DMS114 treated with DMSO at 0.1 percent for 48 hours (cell line): ENCODE measurements at regions not wholly inside any gene's neighbourhood (a gene's known extent, or its start where the extent isn't known, plus 50 kb on each side); places are given as distances from the start of the nearest gene placed in this dataset.

ENCODE experiments used
- DNase-seq: peaks from one replicate; lab custom pipeline; 2025; ENCODE audit not compliant: unreplicated experiment; lab: John Stamatoyannopoulos, UW

GRCh38 chr2:238651306-238652052, 196.4 kb upstream of the TWIST2 start:
- no peak for DNase-seq

GRCh38 chr2:238652053-238652770, 195.7 kb upstream of the TWIST2 start:
- no peak for DNase-seq

DNA sequence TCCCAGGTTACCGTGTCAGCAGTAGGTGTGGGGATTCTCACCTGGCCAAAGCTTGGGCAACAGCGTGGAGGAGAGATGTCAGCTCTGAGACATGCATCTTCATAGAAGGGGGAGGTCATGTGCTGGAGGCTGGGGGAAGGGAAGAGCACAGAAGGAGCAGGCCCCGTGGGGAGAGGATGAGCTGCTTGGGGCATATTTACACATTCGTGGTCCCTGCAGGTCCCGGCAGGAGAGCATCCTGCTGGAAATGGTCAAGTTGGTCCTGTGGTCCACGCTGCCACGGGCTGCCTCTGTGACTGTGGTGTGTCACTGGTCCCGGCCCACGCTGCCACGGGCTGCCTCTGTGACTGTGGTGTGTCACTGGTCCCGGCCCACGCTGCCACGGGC, 195.1 kb upstream of the TWIST2 start:
- DNase-seq = no peak

DNA sequence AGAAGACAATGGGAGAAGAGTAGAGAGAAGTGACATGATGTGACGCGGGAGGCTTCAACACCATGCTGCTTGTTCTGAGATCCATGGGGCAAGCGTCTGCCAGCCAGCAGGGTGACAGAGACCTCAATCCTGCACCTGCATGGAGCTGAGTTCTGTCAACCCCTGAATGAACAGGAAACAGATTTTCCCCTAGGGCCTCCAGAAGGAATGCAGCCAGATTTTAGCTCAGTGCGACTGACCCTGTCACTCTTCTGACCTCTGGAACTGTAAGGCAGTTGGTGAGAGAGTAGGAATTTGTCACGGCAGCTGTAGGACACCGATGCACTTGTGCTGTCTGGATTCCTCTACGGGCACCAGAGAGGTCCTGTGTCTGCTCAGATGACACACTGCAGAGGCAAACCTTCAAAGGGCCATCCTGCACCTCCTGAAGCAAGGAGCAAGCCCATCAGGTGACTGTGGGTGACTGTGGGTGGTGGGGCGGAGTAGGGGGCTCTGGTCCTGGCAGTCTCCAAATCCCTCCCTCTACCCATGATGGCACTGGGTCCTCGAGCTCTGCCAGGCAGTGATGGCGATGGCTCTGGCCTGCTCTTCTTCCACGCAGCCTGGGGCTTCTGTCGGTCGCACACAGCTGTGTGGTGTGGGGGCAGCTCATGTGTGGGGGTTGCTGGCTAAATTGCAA, 194.3 kb upstream of the TWIST2 start:
- no peak for DNase-seq

DNA sequence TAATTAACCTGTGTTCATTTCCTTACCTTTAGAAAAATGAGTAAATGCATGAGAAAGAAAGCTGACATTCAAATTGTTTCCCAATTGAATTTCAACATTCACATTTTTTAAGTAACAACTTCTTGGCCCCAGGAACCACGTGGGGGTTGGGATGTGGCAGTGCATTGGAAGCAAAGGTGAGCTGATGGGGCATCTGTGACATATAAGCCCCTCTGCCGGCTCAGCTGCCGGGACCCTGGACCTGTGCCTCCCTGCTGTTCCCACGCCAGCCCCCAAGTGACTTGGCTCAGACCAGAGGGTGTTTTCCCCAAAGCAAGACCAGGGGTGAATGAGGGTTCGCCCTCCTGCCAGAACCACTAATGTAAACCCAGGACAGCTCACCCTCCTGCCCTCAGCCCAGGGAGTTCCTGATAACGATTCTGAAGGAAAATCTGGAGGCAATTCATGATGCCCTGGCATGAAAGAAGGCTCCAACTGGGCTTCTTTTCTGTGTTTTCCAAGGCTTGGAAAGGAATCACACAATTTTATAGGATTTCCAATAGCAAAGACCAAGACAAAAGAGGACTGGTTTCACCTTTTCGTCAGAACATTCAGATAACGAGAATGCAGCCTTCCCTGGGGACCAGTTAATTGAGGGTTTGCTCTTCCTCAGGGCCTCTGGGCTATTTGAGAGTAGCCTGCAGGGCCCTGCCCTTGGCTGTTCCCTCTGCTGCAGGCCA, 193.2 kb upstream of the TWIST2 start:
- DNase-seq = no peak

GRCh38 chr2:238655198-238655860, 192.6 kb upstream of the TWIST2 start:
- DNase-seq = no peak

DNA sequence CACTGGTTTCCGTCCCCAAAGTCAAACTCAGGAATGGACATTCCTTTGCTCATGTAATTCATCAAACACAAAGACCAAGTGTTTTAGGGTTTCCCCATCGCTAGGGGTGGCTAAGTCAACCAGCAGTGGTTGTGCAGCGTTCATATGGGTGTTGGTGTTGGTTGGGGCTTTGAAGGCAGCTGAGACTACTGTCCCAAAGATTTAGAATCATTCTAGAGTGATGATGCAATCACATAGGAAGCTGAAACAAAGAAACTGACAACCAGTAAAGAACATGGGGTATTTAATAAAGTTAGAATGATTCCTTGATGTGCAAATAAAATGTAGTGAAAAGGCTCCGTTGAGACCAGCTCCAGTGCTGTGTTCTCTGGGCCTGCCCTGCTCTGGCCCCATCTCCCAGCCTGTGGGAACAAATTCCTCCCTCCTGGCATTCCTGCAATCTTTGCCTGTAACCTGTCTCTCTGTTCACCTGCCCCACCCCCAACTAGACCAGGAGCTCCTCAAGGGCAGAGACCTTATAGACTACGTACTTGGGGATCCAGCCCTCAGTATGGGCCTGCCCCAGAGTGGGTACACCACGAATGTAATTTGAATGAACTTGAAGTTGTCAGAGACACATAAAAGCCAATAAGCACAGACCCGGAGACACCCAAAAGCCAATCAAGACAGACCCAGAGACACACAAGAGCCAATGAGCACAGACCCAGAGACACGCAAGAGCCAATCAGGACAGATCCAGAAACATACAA, 191.7 kb upstream of the TWIST2 start:
- no peak for DNase-seq

DNA sequence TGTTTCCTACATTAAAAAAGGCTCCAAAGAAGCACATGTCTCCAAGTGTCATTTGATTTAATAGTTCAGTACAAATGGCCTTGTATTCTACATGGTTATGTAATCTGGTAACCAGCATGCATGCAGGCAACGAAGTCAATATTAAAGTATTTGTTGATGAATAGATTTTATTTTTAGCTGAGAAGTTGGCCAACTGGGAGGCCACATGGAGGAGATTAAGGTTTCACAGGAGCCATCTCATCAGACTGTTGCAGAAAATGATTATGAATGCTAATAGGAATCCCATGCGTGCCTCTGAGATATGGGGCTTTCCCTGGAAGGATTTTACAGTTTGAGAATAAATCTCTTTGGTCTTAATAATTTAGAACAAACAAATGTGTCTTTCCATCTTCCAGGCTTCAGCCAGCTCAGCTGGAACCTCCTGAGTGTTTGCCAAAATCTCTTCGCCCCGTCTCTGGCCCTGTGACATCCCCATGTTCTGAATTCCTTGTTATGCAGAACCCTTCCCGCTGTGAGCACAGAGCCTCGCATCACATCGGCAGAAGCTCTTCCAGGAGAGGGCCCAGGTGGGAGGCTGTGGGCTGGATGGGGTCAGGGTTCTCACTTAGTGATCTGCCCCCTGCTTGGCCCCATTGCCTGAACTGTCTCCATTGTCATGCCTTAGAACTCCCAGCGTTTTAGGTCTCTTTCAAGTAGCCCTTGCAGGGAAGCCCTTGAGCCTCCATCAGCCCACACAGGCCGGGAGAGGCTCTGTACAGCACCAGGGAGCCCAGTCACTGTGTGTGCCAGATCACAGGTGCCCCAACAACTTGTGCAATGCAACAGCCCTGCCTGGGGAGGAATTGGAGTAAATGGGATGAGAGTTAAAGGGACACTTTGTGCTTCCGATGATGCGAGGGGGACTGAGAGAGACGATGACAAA, 190.5 kb upstream of the TWIST2 start:
- no peak for DNase-seq

DNA sequence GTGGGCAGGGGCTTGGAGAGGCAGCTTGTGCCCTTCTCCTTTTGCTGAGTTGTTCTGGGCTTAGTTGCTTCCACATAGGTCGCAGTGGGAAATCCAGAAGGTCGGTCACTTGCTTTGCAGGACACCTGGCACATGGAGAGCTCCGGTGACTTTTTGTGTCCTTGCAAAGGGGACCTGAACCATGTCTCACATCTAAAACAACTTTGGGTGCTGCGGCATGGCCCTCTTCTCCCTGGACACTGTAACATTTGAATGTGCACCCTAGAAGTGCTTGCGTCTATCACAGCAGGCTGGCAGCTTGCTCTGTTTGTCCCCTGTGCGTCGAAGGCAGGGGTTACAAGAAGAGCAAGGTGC, 189.9 kb upstream of the TWIST2 start:
- no peak for DNase-seq

DNA sequence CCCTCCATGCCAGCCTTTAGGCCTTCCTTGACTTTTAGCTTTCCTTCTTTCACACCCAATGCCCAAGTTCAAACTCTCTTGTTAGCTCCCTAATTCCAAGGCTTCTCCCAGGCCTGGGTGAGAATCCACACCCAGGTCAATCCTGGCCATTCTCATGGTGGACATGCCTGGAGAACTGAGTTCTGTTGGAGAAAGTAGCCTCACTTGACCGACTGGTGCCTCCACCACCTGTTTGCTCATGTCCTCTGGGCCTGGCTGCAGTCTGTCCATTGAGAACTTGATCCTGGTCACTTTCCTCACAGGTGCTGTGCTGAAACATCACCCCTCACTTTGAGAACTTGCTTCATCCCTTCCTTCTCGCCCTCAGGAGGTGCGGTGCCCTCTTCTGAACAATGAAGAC, 189.1 kb upstream of the TWIST2 start:
- no peak for DNase-seq

- DNase-seq = no peak
These were observed 188.7 kb upstream of the TWIST2 start for GRCh38 chr2:238659231-238659630.

GRCh38 chr2:238663586-238663985, 184.3 kb upstream of the TWIST2 start:
- DNase-seq = no peak

DNA sequence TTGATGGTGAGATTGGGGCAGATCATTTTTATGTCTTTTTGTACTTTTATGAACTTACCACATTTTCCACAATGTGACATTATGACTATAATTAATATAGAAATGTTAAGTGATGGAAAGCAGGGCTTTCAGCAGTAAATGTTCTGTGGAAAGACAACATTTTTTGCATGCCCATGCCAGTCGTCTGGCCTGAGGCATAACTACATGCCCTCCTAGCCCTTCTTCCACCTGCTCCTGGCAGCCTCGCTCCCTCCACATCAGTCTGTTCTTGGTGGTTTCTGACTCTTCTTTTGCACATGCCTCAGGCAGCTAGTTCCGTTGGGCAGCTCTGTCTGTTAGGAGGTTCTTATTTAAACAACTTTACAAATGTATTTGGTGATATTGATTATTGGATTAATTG, 182.0 kb upstream of the TWIST2 start:
- DNase-seq = no peak

DNA sequence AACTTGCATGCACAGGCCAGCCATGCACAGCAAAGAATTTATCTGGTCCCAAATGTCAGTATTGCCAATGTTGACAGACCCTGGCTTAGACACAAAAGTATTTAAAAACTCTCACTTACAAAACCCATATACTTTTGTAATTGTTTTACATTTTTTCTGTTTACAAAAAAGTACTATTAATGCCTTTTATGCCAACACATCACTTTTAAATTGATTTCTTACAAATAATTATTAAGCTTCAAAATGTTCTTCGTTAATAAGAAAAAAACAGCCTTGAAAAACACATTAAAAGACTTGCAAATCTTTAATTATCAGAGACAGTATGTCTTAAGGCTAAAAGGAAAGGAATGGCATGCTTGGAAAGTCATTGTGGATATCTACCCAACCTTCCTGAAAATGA, 181.3 kb upstream of the TWIST2 start:
- DNase-seq = no peak

DNA sequence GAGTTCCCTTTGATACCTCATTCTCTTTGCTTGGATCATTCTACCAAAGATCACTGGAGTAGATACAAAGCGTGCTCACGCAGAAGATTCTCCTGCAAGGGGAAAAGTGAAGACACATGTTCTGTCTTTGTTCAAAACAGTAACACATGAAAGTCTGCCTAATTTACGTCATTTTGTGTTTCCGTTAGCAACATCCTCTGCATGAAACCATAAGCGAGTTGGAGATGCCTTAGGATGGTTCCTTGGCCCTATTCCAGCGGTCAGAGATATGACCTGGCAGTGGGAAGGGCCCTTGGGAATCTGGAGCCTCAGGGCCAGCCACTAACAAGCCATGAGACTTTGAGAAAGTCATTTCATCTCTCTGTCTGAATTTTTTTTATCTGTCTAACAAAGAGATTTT, 180.9 kb upstream of the TWIST2 start:
- no peak for DNase-seq

DNA sequence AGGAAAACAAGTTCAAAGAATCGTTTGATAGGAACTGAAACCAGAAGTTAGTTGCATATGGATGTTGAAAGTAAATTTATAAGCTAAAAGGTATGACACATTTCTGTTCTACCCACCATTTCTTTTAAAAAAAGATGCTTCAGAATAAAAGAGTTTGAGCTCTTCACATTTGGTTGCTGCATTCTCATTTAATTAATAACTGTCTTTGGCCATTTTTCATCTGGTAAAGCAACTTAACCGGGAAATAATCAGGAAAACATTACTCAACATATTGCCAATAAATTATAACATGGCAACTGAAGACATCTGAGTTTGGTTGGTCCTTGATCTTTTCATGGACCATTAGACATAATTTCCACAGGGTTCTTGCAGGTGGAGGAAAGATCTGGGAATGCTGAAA, 180.2 kb upstream of the TWIST2 start:
- no peak for DNase-seq

DNA sequence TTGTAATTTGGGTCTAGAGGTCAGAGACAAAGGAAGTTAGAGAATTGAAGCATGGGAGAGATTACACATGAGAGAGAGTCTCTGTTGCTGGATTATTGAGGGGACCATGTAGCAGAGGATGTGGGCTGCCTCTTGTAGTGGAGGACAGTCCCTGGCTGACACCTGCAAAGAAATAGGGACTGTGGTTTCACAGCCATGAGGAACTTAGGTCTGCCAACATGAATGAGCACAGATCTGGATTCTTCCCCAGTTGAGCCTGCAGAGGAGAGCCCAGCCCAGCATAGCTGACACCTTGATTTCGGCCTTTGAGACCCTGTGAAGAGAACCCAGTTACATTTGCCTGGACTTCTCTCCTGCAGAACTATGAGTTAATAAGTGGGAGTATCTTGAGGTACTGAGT, 179.5 kb upstream of the TWIST2 start:
- DNase-seq = no peak

DNA sequence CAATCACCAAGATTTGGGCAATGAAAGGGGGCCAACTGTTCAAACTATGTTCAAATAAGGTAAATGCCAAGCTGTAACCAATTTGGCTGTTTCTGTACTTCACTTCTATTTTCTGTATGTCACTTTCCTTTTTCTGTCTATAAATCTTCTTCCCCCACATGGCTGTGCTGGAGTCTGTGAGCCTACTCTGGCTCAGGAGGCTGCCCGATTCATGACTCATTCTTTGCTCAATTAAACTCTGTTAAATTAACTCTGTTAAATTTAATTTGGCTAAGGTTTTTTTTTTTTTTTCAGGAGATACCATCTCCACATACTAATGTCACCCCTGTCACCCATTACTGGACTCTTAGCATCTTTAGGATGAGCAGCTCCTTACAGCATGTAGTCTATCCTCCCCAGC, 178.8 kb upstream of the TWIST2 start:
- no peak for DNase-seq

GRCh38 chr2:238669581-238670080, 178.3 kb upstream of the TWIST2 start:
- DNase-seq = no peak
